Smooth muscle cell (in vitro differentiated cells): ENCODE measurements at regions not wholly inside any gene's neighbourhood (a gene's known extent, or its start where the extent isn't known, plus 50 kb on each side); places are given as distances from the start of the nearest gene placed in this dataset.

ENCODE experiments used
- DNase-seq: peaks from one replicate; lab custom pipeline; 2025; ENCODE audit not compliant: unreplicated experiment; lab: John Stamatoyannopoulos, UW
- H2AFZ ChIP-seq: fragments of 200-600 bp; sonication (generic); 2 replicates; pipeline ENCODE4 v1.6.0; 2016; ENCODE audit warnings: antibody characterized with exemption, low read depth, mild to moderate bottlenecking
- H3F3A ChIP-seq: fragments of 200-600 bp; sonication (generic); 2 replicates; pipeline ENCODE4 v1.6.0; 2017; ENCODE audit warnings: antibody characterized with exemption, low read depth
- H3K27ac ChIP-seq: fragments of 200-600 bp; sonication (generic); 2 replicates; pipeline ENCODE4 v1.5.1; 2016; ENCODE audit warnings: low read depth, mild to moderate bottlenecking
- H3K27me3 ChIP-seq: fragments of 200-600 bp; sonication (generic); 2 replicates; pipeline ENCODE4 v1.6.1; 2016; ENCODE audit warnings: low read depth, mild to moderate bottlenecking
- H3K36me3 ChIP-seq: fragments of 200-600 bp; sonication (generic); 2 replicates; pipeline ENCODE4 v1.5.1; 2016; ENCODE audit warnings: low read depth
- H3K4me1 ChIP-seq: fragments of 200-600 bp; sonication (generic); 2 replicates; pipeline ENCODE4 v1.5.1; 2016; ENCODE audit warnings: low read depth
- H3K4me2 ChIP-seq: fragments of 200-600 bp; sonication (generic); 2 replicates; pipeline ENCODE4 v1.6.0; 2016; ENCODE audit warnings: mild to moderate bottlenecking
- H3K4me3 ChIP-seq: fragments of 200-600 bp; sonication (generic); 2 replicates; pipeline ENCODE4 v1.5.1; 2016; ENCODE audit warnings: mild to moderate bottlenecking
- H3K79me2 ChIP-seq: fragments of 200-600 bp; sonication (generic); 2 replicates; pipeline ENCODE4 v1.6.0; 2016; ENCODE audit warnings: low read depth, mild to moderate bottlenecking
- H3K9ac ChIP-seq: fragments of 200-600 bp; sonication (generic); 2 replicates; pipeline ENCODE4 v1.6.0; 2016; ENCODE audit warnings: low read depth
- H3K9me3 ChIP-seq: fragments of 200-600 bp; sonication (generic); replicated peaks from 2 replicates; pipeline ENCODE4 v1.5.1; 2016; ENCODE audit warnings: low read depth
- H4K20me1 ChIP-seq: fragments of 200-600 bp; sonication (generic); 2 replicates; pipeline ENCODE4 v1.6.0; 2016; ENCODE audit warnings: low read depth
- WGBS: methylation state at CpG from one replicate; pipeline ENCODE4 v1.1.7; 2016; ENCODE audit warnings: low lambda C conversion rate; 5-methylcytosine and 5-hydroxymethylcytosine counted together
- TF ChIP-seq, protein P1 (sequence below): fragments of 200-600 bp; sonication (generic); IDR thresholded peaks from 2 replicates; pipeline ENCODE4 v1.5.1; 2017; ENCODE audit warnings: borderline replicate concordance, mild to moderate bottlenecking, antibody characterized with exemption; ENCODE audit not compliant: insufficient read depth, poor library complexity, severe bottlenecking

DNA sequence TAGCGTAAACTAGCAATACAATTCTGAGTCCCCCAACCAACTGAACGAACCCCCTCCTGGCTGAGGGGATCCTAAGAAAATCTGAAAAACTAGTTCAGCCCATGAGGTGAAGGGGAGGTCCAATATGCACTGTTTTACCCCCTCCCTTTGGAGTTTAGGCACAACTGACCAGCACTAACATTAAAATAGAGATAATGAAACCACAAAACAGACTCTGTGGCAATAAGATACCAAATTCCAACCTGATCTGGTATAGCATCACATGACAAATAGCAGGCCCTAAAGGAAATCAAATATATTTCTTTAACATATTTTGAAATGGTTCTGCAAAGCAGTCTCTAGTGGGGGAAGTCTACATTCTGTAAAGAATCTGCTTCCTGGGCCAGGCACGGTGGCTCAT is 522.5 kb downstream of the TYW1 start:
- Histone ChIP-seq H3K36me3 (no peaks in the 10 kb centered on the region), H3F3A (no peaks in the 10 kb centered on the region), H3K4me3 (no peak overlapping the region), H3K79me2 (no peaks in the 10 kb centered on the region), H3K4me1 (no peaks in the 10 kb centered on the region), H3K4me2 (no peak overlapping the region), H2AFZ (no peak overlapping the region), H3K9me3 (no peaks in the 10 kb centered on the region), H3K27ac (no peak overlapping the region), H3K9ac (no peak overlapping the region), H3K27me3 (no peaks in the 10 kb centered on the region), H4K20me1 (no peaks in the 10 kb centered on the region)
- WGBS: 81% methylated on average over 3 of the region's 3 CpGs
- TF ChIP-seq, protein P1, sequence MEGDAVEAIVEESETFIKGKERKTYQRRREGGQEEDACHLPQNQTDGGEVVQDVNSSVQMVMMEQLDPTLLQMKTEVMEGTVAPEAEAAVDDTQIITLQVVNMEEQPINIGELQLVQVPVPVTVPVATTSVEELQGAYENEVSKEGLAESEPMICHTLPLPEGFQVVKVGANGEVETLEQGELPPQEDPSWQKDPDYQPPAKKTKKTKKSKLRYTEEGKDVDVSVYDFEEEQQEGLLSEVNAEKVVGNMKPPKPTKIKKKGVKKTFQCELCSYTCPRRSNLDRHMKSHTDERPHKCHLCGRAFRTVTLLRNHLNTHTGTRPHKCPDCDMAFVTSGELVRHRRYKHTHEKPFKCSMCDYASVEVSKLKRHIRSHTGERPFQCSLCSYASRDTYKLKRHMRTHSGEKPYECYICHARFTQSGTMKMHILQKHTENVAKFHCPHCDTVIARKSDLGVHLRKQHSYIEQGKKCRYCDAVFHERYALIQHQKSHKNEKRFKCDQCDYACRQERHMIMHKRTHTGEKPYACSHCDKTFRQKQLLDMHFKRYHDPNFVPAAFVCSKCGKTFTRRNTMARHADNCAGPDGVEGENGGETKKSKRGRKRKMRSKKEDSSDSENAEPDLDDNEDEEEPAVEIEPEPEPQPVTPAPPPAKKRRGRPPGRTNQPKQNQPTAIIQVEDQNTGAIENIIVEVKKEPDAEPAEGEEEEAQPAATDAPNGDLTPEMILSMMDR: no peak
- DNase-seq: no peak

- Histone ChIP-seq H3K79me2 (no peaks in the 10 kb centered on the region), H3K9ac (no peak overlapping the region), H3K36me3 (no peaks in the 10 kb centered on the region), H3K4me2 (no peak overlapping the region), H3K27me3 (no peaks in the 10 kb centered on the region), H3K9me3 (no peaks in the 10 kb centered on the region), H3K27ac (no peak overlapping the region), H3K4me3 (no peak overlapping the region), H3F3A (no peaks in the 10 kb centered on the region), H4K20me1 (no peaks in the 10 kb centered on the region), H2AFZ (no peak overlapping the region), H3K4me1 (no peaks in the 10 kb centered on the region)
- WGBS: 86% methylated on average over 3 of the region's 3 CpGs
- no peak for DNase-seq
- TF ChIP-seq, protein P1: no peak
Observed at GRCh38 chr7:67522504-67522903, 525.9 kb downstream of the TYW1 start.

DNA sequence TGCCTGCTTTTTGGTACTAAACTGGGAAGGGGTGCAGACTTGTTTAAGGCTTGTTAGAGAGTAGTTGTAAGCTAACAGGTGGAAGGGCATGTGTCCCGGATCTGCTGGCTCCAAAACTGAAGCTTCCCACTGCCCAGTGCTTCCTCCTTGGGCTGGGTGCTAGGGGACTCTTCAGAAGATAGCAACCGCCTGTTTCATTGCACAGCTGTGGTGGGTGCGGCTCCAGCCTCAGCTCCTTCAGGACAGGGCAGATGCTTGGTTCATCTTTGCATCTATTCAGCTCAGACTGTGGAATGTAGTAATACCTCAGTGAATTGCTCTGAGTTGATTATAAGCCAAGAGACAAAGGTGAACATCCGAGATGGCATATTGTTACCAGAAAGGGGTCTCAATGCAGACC is 527.1 kb downstream of the TYW1 start:
- H3K27me3 ChIP-seq: no peaks in the 10 kb centered on the region
- no peaks in the 10 kb centered on the region for H4K20me1 ChIP-seq
- no peaks in the 10 kb centered on the region for H3K79me2 ChIP-seq
- no peaks in the 10 kb centered on the region for H3K4me1 ChIP-seq
- H2AFZ ChIP-seq: no peak overlapping the region
- H3K9ac ChIP-seq: no peak overlapping the region
- TF ChIP-seq, protein P1: no peak
- H3K4me2 ChIP-seq: no peak overlapping the region
- H3F3A ChIP-seq: no peaks in the 10 kb centered on the region
- no peaks in the 10 kb centered on the region for H3K9me3 ChIP-seq
- no peaks in the 10 kb centered on the region for H3K36me3 ChIP-seq
- no peak overlapping the region for H3K4me3 ChIP-seq
- H3K27ac ChIP-seq: no peak overlapping the region
- no peak for DNase-seq
- WGBS: 92% methylated on average over 4 of the region's 4 CpGs

DNA sequence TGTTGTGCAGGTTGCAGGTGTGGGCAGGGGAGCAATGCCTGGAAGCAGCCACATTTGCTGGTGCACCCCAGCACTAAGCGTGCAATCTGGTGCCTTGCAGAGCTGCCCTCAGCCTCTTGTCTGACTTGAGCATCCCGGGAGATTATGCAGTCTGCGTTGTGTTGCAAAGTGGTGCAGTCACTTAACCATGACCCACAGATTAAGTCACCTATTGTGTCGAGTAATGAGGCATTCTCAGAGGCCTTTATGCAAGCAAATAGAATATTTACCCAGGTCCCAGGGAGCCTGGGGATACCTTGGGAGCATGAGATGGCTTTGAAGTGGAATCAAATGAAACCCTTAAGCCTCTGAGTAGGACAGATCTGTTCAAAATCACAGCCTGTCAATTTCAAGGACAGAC is 529.0 kb downstream of the TYW1 start:
- no peaks in the 10 kb centered on the region for H4K20me1 ChIP-seq
- H3K79me2 ChIP-seq: no peaks in the 10 kb centered on the region
- H3K4me3 ChIP-seq: no peak overlapping the region
- no peak for DNase-seq
- H3K4me1 ChIP-seq: no peaks in the 10 kb centered on the region
- H3K36me3 ChIP-seq: no peaks in the 10 kb centered on the region
- H3K9me3 ChIP-seq: no peaks in the 10 kb centered on the region
- no peaks in the 10 kb centered on the region for H3F3A ChIP-seq
- 35% methylated on average over 4 of the region's 4 CpGs for WGBS
- no peak overlapping the region for H3K9ac ChIP-seq
- H3K27ac ChIP-seq: no peak overlapping the region
- no peaks in the 10 kb centered on the region for H3K27me3 ChIP-seq
- no peak overlapping the region for H3K4me2 ChIP-seq
- no peak overlapping the region for H2AFZ ChIP-seq
- TF ChIP-seq, protein P1: no peak
